ENCODE measurements at regions not wholly inside any gene's neighbourhood (a gene's known extent, or its start where the extent isn't known, plus 50 kb on each side); places are given as distances from the start of the nearest gene placed in this dataset.

- TF ChIP-seq CTCF (conservative IDR thresholded peaks at IDR 0.05; ENCODE audit: low read depth, low read length) (no peak), MXI1 (IDR thresholded peaks at IDR 0.05; ENCODE audit: borderline replicate concordance, low read depth, low read length) (no peak), RAD21 (IDR thresholded peaks at IDR 0.05; ENCODE audit: low read length) (no peak), RCOR1 (IDR thresholded peaks at IDR 0.05; ENCODE audit: insufficient replicate concordance, low read length) (no peak), RFX5 (IDR thresholded peaks at IDR 0.05; ENCODE audit: low read depth, low read length) (no peak), BHLHE40 (IDR thresholded peaks at IDR 0.05; ENCODE audit: low read depth, low read length) (no peak), POLR2A (IDR thresholded peaks at IDR 0.05; ENCODE audit: low read depth, low read length) (no peak)
These were observed 255.5 kb upstream of the SMIM30 start for GRCh38 chr7:113373863-113374262.

Data from IMR-90 (cell line).